ENCODE measurements at regions not wholly inside any gene's neighbourhood (a gene's known extent, or its start where the extent isn't known, plus 50 kb on each side); places are given as distances from the start of the nearest gene placed in this dataset.

DNA sequence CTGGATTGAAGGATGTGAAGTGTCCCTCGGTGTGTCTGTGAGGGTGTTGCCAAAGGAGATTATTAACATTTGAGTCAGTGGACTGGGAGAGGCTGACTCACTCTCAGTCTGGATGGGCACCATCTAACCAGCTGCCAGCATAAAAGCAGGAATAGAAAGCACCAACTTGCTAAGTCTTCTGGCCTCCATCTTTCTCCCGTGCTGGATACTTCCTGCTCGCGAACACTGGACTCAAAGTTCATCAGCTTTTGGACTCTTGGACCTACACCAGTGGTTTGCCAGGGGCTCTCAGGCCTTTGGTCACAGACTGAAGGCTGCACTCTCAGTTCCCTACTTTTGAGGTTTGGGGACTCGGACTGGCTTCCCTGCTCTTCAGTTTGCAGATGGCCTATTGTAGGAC lies 220.3 kb upstream of the LRFN2 start:
- TF ChIP-seq, protein P1, sequence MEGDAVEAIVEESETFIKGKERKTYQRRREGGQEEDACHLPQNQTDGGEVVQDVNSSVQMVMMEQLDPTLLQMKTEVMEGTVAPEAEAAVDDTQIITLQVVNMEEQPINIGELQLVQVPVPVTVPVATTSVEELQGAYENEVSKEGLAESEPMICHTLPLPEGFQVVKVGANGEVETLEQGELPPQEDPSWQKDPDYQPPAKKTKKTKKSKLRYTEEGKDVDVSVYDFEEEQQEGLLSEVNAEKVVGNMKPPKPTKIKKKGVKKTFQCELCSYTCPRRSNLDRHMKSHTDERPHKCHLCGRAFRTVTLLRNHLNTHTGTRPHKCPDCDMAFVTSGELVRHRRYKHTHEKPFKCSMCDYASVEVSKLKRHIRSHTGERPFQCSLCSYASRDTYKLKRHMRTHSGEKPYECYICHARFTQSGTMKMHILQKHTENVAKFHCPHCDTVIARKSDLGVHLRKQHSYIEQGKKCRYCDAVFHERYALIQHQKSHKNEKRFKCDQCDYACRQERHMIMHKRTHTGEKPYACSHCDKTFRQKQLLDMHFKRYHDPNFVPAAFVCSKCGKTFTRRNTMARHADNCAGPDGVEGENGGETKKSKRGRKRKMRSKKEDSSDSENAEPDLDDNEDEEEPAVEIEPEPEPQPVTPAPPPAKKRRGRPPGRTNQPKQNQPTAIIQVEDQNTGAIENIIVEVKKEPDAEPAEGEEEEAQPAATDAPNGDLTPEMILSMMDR (IDR thresholded peaks at IDR 0.05; ENCODE audit: control insufficient read depth, extremely low read depth, insufficient read depth): no peak
- DNase-seq (ENCODE audit: low read depth): no peak
- no peak overlapping the region for H3K4me3 ChIP-seq (ENCODE audit: low read depth, low read length)

DNA sequence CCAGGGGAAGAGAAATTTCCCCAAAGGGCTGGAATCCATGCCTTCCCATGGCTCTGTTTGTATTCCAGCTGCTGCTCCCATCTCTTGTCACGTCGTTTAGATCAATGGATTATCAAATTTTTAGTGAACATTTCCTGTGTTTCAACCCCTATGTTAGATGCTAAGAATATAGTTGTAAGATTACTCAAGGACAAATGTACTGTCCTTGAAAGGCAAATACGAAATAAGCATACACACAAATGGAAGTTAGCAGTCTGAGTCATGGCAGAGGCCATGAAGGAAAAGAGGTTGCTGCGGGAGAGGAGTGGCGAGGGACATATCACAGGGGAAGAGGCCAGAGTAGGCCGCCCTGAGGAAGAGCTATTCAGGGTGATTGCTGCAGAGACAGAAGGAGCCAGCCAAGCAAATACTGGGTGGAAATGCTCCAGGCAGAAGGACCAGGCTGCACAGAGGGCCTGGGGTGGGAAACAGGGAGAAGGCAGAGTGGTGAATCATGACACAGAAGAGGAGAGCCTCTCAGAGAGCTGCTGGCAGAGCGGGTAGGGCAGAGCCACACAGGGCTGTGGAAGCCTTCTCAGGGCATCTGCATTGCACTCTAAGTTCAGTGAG lies 219.2 kb upstream of the LRFN2 start:
- TF ChIP-seq, protein P1 (IDR thresholded peaks at IDR 0.05; ENCODE audit: control insufficient read depth, extremely low read depth, insufficient read depth): no peak
- no peak overlapping the region for H3K4me3 ChIP-seq (ENCODE audit: low read depth, low read length)
- DNase-seq (ENCODE audit: low read depth): no peak

DNA sequence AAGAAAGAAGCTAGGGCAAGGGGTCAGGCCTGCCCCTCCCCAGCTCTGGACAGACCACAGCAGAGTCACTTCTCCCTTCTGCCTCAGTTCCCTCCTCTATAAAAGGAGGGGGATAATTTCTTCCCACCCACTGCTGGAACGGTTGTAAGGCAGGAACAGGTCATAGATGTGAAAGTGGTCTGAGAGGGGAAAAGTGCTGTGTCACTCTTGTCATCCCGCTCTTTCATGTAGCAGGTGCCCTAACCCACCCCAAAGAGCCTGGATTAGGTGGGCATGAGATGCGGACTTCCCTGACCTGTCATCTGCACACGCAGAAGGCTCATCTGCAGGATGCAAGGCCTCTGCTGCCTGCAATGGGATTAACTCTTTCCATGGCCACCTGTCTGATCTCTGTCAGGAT lies 218.2 kb upstream of the LRFN2 start:
- H3K4me3 ChIP-seq (ENCODE audit: low read depth, low read length): no peak overlapping the region
- TF ChIP-seq, protein P1 (IDR thresholded peaks at IDR 0.05; ENCODE audit: control insufficient read depth, extremely low read depth, insufficient read depth): no peak
- no peak for DNase-seq (ENCODE audit: low read depth)

DNA sequence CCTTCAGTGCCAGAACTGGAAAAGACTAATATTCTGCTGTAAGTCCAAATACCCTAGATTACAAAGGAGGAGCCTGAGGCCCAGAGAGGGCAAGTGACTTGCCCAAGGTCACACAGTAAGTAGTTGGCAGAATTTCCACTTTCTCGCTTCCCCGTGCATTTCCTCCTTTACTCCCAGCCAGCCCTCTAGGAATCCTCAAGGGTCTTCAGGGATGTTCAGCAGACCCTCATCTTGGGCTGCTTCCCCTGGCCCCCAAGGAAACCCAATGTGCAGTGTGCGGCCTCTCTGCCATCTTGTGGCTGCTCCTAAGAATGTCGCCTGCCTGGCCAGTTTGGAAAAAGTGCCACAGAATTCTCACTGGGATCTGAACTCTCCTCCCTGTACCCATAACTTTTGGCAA lies 217.7 kb upstream of the LRFN2 start:
- TF ChIP-seq, protein P1 (IDR thresholded peaks at IDR 0.05; ENCODE audit: control insufficient read depth, extremely low read depth, insufficient read depth): peak; percentile 62
- no peak for DNase-seq (ENCODE audit: low read depth)

DNA sequence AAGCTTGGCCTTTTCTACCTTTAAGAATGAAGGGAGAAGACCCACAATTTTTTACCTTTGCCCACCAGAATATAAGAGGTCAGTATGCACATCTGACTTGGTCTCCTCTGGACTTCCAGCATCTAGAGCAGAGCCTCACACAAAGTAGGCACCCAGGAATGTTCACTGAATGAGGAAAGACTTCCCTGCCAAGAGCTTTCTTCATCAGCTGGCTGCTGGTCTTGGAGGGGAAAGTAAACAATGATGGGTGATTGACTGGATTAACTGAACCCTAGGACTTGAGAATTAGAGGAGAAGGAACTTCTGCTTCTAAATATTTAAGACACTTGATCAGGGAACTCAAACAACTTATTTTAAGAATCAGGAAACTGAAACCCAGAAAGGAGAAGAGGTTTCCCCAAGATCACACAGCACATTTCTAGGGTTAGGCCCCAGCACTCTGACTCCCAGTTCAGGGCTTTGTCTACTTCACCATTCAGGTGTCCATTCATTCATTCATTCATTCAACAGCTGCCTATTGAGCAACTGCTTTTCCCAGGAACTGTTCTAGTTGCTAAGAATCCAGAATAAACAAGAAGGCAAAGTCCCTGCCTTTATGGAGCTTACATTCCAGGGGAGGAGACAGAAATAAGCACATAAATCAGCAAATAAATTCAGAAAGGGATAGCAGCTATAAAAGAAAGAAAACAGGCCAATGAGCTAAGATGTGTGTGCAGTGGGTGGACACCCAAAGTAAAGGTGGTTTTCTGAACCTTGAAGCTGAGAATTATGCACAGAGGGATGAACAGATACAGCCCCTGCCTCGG lies 216.9 kb upstream of the LRFN2 start:
- H3K4me3 ChIP-seq (ENCODE audit: low read depth, low read length): no peak overlapping the region
- no peak for DNase-seq (ENCODE audit: low read depth)
- TF ChIP-seq, protein P1 (IDR thresholded peaks at IDR 0.05; ENCODE audit: control insufficient read depth, extremely low read depth, insufficient read depth): no peak

More for the DNA sequence above, 217.7 kb upstream of the LRFN2 start:
- no peak overlapping the region for H3K4me3 ChIP-seq (ENCODE audit: low read depth, low read length)

DNA sequence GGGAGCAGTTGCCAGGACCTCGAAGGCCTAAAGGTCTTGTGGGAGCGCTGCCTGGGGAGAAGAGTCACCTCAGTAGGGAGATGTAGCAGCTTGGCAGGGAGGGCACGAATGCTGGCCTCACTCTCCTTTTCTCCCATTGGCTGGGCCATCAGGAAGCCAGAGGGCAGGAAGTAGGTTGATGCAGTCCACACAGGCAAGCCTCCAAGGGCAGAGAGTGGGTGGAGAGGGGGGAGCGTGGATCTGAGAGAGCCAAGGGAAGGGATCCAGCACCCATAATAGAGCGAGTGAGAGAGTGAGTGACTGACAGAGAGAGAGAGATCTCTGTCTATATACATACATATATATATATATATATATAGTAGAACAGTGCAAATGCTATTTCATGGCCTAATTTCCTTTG lies 215.3 kb upstream of the LRFN2 start:
- no peak overlapping the region for H3K4me3 ChIP-seq (ENCODE audit: low read depth, low read length)
- DNase-seq (ENCODE audit: low read depth): no peak
- TF ChIP-seq, protein P1 (IDR thresholded peaks at IDR 0.05; ENCODE audit: control insufficient read depth, extremely low read depth, insufficient read depth): no peak

Measured in LNCaP clone FGC (cell line).